Kidney (tissue), 13 donors: ENCODE measurements at regions not wholly inside any gene's neighbourhood (a gene's known extent, or its start where the extent isn't known, plus 50 kb on each side); places are given as distances from the start of the nearest gene placed in this dataset.

Source experiments
- DNase-seq, 5 donors: peaks; one replicate each; pipeline ENCODE4 v3.0.0-alpha.2; 2013 to 2020
- FAIRE-seq: peaks from 2 replicates; lab custom pipeline; 2012; peaks lifted over from hg19 to GRCh38; lab: Jason Lieb, UNC
- H3K27ac ChIP-seq, 2 donors: one replicate each; pipeline ENCODE4 v1.7.0; 2013; ENCODE audit warnings: low read depth in 2 of 2, low read length in 2 of 2, inconsistent platforms in 1 of 2
- H3K27me3 ChIP-seq: one replicate; pipeline ENCODE4 v1.7.1; 2013; ENCODE audit warnings: low read length, inconsistent platforms; ENCODE audit not compliant: control insufficient read depth, insufficient read depth
- H3K36me3 ChIP-seq, 3 donors: one replicate each; pipeline versions ENCODE4 v1.7.0 to v1.7.1; 2013; ENCODE audit warnings: low read length in 3 of 3, control low read depth in 1 of 3, inconsistent platforms in 1 of 3; ENCODE audit not compliant: insufficient read depth in 3 of 3, control insufficient read depth in 2 of 3
- H3K4me1 ChIP-seq, 3 donors: one replicate each; pipeline versions ENCODE4 v1.7.0 to v1.7.1; 2013; ENCODE audit warnings: low read length in 3 of 3, inconsistent platforms in 1 of 3, low read depth in 1 of 3; ENCODE audit not compliant: control insufficient read depth in 2 of 3, insufficient read depth in 2 of 3
- H3K4me3 ChIP-seq, 3 donors: one replicate each; pipeline versions ENCODE4 v1.7.0 to v1.8.1; 2013; ENCODE audit warnings: low read length in 3 of 3, control low read depth in 1 of 3, inconsistent platforms in 1 of 3
- H3K9ac ChIP-seq, 3 donors: one replicate each; pipeline versions ENCODE4 v1.7.0 to v1.7.1; 2013; ENCODE audit warnings: low read length in 3 of 3, control low read depth in 1 of 3, inconsistent platforms in 1 of 3
- H3K9me3 ChIP-seq, 3 donors: one replicate each; pipeline versions ENCODE4 v1.7.0 to v1.7.1; 2013; ENCODE audit warnings: low read length in 3 of 3, control low read depth in 1 of 3, inconsistent platforms in 1 of 3; ENCODE audit not compliant: control insufficient read depth in 2 of 3, insufficient read depth in 1 of 3
- intact Hi-C: fragments of 100-400 bp; cut with DNase I; formaldehyde crosslinking; loops from one replicate; pipeline ENCODE4 v1.11.1; 2022
- TF ChIP-seq, protein P1 (sequence below): IDR thresholded peaks from 3 replicates; pipeline ENCODE4 v1.5.1; 2012; ENCODE audit warnings: mild to moderate bottlenecking, moderate library complexity, borderline replicate concordance; ENCODE audit not compliant: insufficient read depth; ENCODE audit errors: extremely low read depth
- donor health status: control.
- donor health status: control.
- donor health status: control.
- donor health status: control.
- donor health status: control.
- donor health status: DM: yes; HTN: yes; CAD: no.
- donor health status: Normal renal cell carcinoma (clear cell type).

DNA sequence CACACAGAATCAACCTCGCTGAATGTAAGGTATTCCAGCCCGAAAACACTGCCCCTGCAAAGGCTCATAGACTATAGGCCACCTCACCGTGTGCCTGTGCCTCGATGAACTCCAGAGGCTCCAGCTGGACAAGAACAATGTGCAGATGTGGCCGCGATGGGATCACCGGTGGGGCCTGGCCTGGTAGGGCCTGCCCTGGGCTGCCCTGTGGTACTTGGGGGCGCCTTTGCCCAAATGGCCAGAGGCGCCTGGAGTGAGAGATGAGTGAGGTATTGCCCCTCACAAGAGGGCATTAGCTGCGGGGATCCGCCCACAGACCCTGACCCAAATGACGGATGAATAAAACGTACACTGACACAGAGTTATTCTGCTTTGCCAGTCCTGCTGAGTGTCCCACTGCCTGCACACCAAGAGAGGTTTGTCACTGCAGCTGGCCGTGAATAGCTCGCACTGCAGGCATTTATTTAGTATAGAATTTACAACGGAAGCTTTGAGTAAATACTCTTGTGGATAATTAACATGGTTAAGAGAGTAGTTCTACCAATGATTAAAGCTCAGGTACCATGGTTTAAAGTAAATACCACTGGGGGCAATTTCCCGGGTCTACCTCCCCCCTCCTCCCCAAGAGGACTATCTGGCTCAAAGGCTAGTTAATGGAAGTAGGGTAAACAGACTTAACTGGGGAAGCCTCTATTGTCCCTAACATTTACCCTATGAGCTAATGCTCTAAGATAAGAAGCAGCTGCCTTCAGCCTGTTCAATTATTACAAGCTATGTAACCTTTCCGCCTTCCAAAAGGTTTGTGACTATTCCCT, 101.1 kb upstream of the IGLL5 start:
- Histone ChIP-seq H3K9me3 (no peaks in the 10 kb centered on the region), H3K27ac (no peak overlapping the region), H3K9ac (no peak overlapping the region), H3K36me3 (no peaks in the 10 kb centered on the region), H3K27me3 (no peaks in the 10 kb centered on the region), H3K4me1 (no peaks in the 10 kb centered on the region), H3K4me3 (no peak overlapping the region)
- FAIRE-seq: no peak
- no peak for DNase-seq
- TF ChIP-seq, protein P1, sequence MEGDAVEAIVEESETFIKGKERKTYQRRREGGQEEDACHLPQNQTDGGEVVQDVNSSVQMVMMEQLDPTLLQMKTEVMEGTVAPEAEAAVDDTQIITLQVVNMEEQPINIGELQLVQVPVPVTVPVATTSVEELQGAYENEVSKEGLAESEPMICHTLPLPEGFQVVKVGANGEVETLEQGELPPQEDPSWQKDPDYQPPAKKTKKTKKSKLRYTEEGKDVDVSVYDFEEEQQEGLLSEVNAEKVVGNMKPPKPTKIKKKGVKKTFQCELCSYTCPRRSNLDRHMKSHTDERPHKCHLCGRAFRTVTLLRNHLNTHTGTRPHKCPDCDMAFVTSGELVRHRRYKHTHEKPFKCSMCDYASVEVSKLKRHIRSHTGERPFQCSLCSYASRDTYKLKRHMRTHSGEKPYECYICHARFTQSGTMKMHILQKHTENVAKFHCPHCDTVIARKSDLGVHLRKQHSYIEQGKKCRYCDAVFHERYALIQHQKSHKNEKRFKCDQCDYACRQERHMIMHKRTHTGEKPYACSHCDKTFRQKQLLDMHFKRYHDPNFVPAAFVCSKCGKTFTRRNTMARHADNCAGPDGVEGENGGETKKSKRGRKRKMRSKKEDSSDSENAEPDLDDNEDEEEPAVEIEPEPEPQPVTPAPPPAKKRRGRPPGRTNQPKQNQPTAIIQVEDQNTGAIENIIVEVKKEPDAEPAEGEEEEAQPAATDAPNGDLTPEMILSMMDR: no peak
- intact Hi-C loops: no loop called here

DNA sequence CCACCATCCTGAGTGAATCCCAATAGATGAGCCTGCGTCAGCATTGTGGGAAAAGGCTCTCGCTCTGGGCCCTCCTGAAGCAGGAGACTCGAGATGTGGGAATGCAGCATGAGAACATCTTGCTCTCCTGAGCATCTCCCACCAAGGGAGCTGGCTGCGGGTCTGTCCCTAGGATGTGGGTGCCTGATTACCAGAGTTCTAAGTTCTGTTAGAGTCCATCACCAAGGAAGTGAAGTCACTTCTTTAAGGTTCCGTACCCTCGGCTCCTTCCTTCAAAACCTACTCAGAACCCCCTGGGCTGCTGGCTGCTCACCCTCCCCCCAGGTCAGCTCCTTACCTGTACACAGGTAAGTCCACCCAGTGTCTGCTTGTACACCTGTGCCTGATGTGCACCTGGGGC, 100.5 kb upstream of the IGLL5 start:
- H3K27me3 ChIP-seq: no peaks in the 10 kb centered on the region
- FAIRE-seq: no peak
- no peaks in the 10 kb centered on the region for H3K9me3 ChIP-seq
- no peak overlapping the region for H3K27ac ChIP-seq
- intact Hi-C loops: no loop called here
- DNase-seq: no peak
- no peak overlapping the region for H3K4me3 ChIP-seq
- no peak overlapping the region for H3K9ac ChIP-seq
- H3K4me1 ChIP-seq: no peaks in the 10 kb centered on the region
- H3K36me3 ChIP-seq: no peaks in the 10 kb centered on the region
- TF ChIP-seq, protein P1: no peak

DNA sequence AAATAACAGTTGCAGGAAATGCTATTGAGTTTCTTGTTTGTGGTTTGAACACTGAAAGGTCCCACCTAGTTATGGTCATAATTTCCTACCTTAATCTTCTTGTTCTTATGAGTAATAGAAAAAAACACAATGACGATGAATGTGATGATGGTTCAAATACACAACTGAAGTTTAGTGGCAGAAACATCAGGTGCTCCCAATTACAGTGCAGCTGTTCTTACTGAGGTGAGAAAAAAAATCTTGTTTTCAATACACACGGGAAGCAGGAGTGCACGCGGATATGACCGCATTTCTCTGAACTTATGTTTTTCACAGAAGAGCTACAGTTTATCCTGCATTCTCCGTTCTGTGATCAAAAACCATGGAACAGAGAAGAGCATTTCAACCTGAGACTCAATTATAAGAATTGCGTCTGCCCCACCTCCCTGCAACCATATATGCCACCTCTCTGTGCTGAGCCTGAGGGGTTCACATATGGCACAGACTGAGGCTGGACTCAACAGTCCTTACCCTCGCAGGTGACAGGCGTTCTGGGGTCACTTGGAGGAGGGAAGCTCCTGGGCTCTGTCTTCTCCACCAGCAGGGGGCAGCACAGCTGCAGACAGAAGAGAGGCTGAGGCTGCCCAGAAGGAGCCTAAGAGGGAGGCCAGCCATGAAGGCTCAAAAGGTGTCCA, 99.7 kb upstream of the IGLL5 start:
- H3K4me1 ChIP-seq: no peaks in the 10 kb centered on the region
- peak in 4 of 5 donors; percentile 34 to 79 (median 53) for DNase-seq
- H3K9ac ChIP-seq: no peak overlapping the region
- TF ChIP-seq, protein P1: peak; percentile 64
- H3K4me3 ChIP-seq: no peak overlapping the region
- intact Hi-C loops: no loop called here
- no peaks in the 10 kb centered on the region for H3K36me3 ChIP-seq
- no peaks in the 10 kb centered on the region for H3K27me3 ChIP-seq
- FAIRE-seq: no peak
- no peaks in the 10 kb centered on the region for H3K9me3 ChIP-seq
- no peak overlapping the region for H3K27ac ChIP-seq
